HG03442 (cell line): ENCODE measurements at regions not wholly inside any gene's neighbourhood (a gene's known extent, or its start where the extent isn't known, plus 50 kb on each side); places are given as distances from the start of the nearest gene placed in this dataset.

Experiments
- ATAC-seq: cut with Tn5 transposase; IDR thresholded peaks from one replicate; pipeline ENCODE4 v1.9.1; 2021; ENCODE audit warnings: mild to moderate bottlenecking, moderate library complexity; ENCODE audit not compliant: unreplicated experiment

DNA sequence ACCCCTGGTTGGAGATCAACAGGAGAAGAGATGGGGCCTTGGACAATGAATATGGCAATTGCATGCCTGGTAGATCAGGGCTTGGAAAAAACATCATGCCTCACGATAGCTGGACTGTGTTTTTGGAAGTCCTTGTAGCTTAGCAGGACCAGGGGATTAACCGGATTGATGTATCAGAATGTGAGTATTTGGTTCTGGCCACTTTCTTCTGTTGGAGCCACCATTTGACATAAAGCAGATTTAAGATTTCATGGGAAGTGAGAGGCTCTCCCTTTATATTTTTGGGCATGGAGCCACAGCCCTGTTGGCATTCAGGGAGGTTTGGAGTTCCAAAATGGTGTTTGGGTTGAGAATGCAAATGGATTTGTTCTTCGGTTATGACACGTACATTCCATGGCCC, 424.7 kb upstream of the MAF start:
- ATAC-seq: no peak

DNA sequence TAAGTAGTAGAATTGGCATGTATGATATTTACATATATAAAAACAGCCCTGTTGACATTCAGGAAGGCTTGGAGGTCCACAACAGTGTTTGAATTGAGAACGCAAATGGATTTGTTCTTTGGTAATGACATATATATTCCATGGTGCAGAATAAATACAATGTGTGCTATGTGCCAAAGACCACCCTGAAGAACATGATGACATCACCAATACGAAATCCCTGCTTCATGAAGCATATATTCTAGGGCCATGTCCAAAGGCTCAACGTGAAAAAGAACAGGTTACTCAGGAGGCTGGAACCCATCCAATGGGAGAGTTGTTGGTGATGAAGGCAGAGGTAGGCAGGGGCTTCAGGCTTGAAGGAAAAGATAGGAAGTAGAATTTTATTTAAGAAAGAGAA, 423.9 kb upstream of the MAF start:
- no peak for ATAC-seq

GRCh38 chr16:80023865-80024264, 423.3 kb upstream of the MAF start:
- ATAC-seq: no peak

GRCh38 chr16:80019395-80019794, 418.9 kb upstream of the MAF start:
- ATAC-seq: no peak

DNA sequence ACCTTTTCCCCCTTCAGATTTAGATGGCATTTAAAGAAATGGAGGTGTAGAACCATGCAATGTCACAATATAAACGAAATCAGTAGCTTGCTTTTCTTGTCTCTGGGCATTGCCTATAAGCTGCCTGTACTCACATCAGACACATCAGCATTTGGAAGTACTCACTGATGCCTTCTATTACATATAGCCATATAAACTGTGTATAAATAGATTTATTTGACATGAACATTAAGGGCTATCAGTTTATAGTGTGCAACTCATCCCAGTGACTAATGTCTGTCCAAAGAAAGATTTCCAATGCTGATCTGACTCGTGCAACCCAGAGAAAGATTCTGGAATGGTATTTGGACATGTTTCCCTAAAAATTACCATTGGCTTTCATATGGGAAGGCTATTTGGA, 417.9 kb upstream of the MAF start:
- no peak for ATAC-seq

DNA sequence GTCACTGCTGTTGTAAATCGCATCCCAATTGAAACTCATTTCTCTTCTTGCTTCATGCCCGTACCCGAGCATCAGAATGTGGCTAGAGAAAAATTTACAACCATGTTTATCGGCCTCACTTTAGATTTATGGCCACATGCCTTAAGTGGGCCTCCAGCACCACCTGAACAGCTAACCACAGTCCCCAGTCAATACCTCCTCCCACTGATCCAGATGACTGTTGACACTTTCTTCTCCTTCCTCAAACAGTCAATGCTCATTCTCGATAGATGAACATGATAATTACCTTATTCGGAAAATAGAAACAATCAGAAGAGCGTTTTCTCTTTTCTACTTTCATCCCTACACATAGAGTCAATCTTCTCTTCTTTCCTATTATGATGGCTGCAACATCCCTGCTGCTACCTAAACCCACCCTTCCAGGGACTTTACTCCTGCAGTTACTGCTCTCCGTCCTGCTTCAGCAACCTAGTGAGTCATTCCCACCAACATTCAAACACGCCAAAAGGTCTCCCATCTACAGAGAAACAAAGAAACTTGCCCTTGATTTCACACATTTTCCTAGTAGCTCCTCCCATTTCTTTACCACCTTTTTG, 416.3 kb upstream of the MAF start:
- no peak for ATAC-seq

DNA sequence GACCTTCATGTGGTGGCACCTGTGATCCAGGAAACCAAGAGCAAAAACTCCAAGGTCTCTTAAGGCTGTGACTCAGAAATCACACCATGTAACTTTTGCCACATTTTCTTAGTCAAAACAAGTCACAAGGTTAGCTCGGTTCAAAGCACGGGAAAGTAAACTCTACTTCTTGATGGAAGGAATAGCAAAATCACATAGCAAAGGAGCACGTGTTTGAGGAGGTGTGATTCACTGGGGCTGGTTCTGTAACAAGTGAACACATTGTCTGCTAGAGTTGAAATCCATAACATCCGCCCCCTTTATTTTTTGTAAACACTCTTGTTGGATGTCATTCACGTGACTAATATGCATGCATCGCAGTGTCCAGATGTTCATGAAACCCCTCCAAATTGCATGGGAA, 415.0 kb upstream of the MAF start:
- ATAC-seq: no peak

- no peak for ATAC-seq
Measured at GRCh38 chr16:80014241-80014939, 413.9 kb upstream of the MAF start.

DNA sequence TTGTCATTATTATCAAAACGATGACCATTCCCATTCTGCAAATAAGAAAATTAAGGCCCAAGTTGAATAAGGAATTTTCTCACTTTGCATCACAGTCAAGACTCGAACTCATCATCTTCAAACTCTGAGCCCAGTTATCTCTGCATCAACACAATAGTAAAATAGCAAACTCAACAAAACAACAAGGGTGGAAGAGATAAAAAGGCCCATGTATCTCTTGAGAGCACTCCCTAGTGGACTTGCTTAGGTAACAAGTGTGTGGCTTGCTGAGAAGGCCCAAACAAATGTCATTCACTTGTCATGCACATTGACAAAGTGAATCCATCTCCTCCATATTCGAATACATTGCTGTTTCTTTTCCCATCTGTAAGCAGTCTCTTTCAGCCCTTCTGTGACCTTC, 412.0 kb upstream of the MAF start:
- no peak for ATAC-seq

DNA sequence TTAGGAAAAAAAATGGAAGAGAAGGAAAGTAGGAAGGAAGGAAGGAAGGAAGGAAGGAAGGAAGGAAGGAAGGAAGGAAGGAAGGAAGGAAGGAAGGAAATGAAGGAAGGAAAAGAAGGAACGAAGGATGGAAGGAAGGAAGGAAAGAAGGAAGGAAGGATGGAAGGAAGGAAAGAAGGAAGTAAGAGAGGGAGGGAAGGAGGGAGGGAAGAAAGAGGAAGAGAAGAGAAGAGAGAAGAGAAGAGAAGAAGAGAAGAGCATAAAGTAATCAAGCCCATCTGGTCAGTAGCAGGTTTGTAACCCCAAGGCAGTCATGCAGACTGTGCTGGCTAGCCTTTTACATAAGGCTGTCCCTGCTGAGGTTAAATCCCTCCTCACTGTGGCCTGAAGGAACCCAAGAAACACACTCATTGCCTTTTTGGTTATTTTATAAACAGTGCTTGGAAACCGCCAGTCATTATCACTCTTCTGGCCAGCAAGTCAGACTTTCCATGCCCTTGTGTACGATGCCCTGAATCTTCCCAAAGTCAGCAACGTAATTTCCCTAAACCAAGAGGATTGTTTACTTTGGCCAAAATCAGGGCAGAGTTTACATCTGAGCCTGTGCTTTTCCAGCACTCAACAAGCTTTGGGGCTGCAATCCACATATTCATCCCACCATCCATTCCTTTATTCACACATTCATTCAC, 409.6 kb upstream of the MAF start:
- no peak for ATAC-seq

DNA sequence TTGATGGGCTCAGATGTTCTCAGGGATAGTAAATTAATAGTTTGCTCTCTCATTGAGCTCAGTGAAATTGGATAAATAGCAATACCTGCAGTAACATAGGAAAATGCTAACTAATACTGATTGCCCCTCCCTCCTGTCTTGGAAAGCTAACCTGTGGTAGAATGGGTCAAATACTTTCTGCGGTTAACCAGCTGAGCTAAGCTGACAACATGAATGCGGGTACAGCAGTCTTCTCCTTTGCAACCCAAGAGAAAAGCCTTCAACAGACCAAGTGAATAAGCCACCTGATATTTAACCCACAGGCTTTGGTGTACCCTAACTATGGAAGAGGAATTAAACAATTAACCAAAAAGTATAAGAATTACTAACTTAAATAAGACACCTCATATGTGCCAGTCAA, 408.3 kb upstream of the MAF start:
- ATAC-seq: no peak

DNA sequence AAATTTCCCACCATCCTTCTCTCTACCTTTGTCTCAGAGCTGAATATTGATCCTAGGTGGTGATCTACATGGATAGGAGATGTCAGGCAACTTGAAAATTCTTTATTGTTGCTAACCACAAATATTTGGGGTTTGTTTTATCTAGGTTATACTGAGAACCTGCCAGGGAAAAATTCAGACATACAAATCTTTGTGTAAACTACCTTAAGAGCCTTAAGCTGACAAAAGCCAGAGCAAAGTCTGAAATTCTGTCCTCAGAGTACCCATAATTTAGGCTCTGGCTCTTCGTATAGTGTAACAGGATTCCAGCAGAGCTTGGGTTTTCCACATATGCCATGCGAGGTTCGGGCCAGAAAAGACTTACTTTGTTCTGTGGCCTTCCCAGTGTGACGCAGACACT, 406.7 kb upstream of the MAF start:
- ATAC-seq: no peak

DNA sequence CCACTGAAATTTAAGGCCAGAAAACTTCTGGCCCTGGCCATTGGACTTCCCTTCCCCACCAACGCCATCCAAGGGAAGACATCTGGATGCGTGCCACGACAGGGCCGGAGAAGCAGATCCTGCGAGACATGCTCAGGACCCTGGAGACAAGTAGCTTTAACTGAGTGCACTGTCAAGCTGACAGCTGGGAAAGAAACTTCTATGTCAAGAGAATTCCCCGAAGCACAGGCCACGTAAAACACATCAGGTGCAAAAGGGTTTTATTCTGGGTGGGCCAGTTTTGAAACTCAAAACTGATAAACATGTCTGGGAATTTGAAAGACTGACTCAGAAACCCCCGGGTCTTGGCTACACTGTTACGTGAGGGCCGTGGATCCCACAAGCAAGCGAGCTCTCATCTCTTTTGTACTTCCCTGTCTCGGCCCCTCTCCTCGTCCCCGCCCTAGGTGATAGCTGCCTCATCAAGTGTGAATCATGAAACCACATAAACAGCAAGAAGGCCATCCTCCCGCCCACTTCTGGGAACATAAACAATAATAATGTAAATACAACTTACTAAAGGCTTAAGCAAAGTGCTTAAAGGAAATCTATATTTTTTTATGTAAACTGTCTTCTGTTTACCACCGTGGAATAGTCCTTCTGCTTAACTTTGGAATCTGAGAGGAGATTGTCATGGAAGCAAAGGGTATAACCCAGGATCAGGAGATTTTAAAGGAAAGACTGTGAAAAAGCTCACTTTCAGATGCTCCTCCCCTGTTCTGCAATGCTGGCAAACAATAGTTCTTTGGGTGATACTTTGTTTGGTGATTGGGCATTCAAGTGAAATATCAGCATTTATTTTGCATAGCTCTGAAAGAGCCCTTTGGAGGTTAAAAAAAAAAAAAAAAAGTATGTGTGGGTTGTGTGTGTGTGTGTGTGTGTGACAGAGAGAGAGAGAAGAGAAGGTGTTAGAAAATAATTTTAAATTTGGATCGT, 406.0 kb upstream of the MAF start:
- no peak for ATAC-seq

GRCh38 chr16:80004113-80004512, 403.6 kb upstream of the MAF start:
- ATAC-seq: no peak

- no peak for ATAC-seq
Measured at GRCh38 chr16:80002261-80002660, 401.7 kb upstream of the MAF start.

DNA sequence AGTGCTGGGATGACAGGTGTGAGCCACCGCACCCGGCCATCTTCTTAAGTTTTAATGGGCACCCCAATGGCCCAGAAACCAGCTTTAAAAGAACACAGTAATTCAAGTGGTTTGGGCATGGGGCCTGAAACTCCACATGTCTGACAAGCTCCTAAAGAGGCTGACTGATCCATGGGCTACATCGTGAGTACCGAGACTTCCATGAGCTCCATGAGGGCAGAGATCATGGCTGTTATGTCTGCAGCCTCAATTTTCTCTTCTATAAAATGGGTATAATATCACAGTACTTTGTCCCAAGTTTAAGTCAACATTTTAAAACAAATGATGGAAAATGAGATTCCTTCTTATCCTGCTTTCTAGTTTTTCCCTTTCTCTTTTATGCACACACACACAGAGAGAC, 397.6 kb upstream of the MAF start:
- no peak for ATAC-seq

DNA sequence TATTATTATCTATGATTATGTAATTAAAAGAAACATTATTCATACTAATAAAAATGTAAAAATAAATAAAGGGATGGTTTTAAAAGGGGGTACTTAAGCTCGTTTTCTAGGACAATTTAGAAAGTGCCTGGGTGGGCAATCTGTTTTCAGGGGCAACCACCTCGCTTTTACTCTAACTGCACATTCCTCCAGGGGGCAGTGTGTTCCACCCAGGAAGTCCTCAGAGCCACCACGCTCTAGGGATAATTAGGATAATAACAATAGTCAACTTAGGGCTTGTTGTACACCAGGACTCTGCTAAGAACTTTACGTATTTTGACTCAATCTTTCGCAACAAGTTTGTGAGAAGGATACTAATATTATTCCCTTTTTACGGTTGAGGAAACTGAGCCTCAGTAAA, 396.7 kb upstream of the MAF start:
- ATAC-seq: no peak

- no peak for ATAC-seq
Measured at GRCh38 chr16:79996321-79996720, 395.8 kb upstream of the MAF start.

GRCh38 chr16:79995315-79995714, 394.8 kb upstream of the MAF start:
- no peak for ATAC-seq

DNA sequence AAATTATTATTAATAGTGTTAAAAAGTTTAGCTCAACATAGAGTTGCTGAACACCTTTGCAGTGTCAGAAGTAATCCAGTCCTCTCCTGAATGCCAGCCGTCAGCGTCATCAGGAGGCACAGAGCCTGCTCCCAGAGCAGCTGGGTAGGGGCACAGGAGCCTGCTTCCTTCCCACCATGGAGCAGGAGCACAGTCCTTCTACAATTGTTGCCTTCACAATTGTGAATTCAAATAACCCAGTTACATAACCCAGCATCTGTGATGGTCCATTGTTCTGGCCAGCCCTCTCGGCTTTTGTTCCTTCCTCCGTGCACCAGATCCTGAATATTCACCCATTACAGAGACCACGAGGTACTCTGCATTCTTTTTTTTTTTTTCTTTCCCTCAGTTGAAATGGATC, 393.9 kb upstream of the MAF start:
- no peak for ATAC-seq

DNA sequence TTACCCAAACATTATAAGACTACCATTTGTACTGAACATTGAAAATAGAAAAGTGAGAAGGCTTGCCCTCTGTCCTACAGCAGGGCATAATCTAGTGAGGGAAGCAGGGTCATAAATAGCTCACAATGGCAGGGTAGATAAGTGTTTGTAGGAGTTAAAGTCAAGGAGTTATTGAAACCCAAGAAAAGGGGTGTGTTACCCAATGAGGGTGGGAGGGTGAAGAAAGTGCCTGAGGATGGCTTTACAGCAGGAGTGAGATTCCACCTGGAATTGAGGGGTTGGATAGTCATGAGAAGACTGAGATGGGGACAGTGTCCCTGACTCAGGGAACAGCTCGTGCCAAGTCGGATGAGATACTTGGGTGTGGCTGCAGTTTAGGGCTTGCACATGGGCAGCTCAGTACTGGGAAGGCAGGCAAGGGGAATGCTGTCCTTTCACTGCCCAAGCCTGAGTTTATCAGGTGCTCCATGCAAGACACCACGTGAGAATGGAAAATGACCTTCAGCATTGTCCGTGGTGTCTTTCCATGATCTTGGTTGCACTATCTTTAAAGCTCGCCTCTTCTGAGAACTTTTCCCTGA, 393.2 kb upstream of the MAF start:
- ATAC-seq: no peak
